Breast epithelium (tissue), 4 donors: ENCODE measurements at regions not wholly inside any gene's neighbourhood (a gene's known extent, or its start where the extent isn't known, plus 50 kb on each side); places are given as distances from the start of the nearest gene placed in this dataset.

ENCODE experiments used
- DNase-seq, 2 donors: peaks; one replicate each; pipeline ENCODE4 v3.0.0-alpha.2; 2019; ENCODE audit warnings: low spot score in 2 of 2
- H3K27ac ChIP-seq, 2 donors: fragments of 200-600 bp; sonication (generic) in 1 of 2; one replicate each; pipeline ENCODE4 v1.5.1; 2016 to 2019; ENCODE audit warnings: mild to moderate bottlenecking in 1 of 2
- H3K27me3 ChIP-seq, 2 donors: fragments of 200-600 bp; sonication (generic) in 1 of 2; one replicate each; pipeline versions ENCODE4 v1.5.1 to v1.6.0; 2017 to 2019; ENCODE audit warnings: control low read depth in 1 of 2, mild to moderate bottlenecking in 1 of 2
- H3K36me3 ChIP-seq: fragments of 200-600 bp; one replicate; pipeline ENCODE4 v1.5.1; 2019
- H3K4me1 ChIP-seq, 2 donors: fragments of 200-600 bp; sonication (generic); one replicate each; pipeline ENCODE4 v1.5.1; 2016 to 2019; ENCODE audit warnings: control low read depth in 1 of 2
- H3K4me3 ChIP-seq, 3 donors: fragments of 200-600 bp; sonication (generic); 1 replicate in 2 of 3; 2 replicates in 1 of 3; pipeline ENCODE4 v1.5.1; 2016 to 2019; ENCODE audit warnings: mild to moderate bottlenecking in 3 of 3, moderate library complexity in 2 of 3
- H3K9me3 ChIP-seq, 2 donors: fragments of 200-600 bp; sonication (generic) in 1 of 2; one replicate each; pipeline ENCODE4 v1.5.1; 2016 to 2019; ENCODE audit warnings: control low read depth in 1 of 2
- POLR2A ChIP-seq: fragments of 450-650 bp; IDR thresholded peaks from one replicate; pipeline ENCODE4 v1.6.1; 2016; ENCODE audit warnings: antibody characterized with exemption, mild to moderate bottlenecking, moderate library complexity
- POLR2AphosphoS5 ChIP-seq, 3 donors: sonication (generic); formaldehyde crosslinking; IDR thresholded peaks; one replicate each; pipeline ENCODE4 v1.6.1; 2017; ENCODE audit warnings: antibody characterized with exemption in 3 of 3
- intact Hi-C: fragments of 100-400 bp; cut with DNase I; formaldehyde crosslinking; loops from one replicate; pipeline ENCODE4 v1.15.1; 2023; ENCODE audit warnings: low total_unique reads
- TF ChIP-seq, protein P1 (sequence below), 3 donors: fragments of 450-650 bp; IDR thresholded peaks; one replicate each; pipeline ENCODE4 v1.5.1; 2016 to 2017; ENCODE audit warnings: antibody characterized with exemption in 3 of 3, mild to moderate bottlenecking in 3 of 3, moderate library complexity in 3 of 3

- DNase-seq: no peak
- Histone ChIP-seq H3K36me3 (no peaks in the 10 kb centered on the region), H3K9me3 (no peaks in the 10 kb centered on the region), H3K4me1 (no peaks in the 10 kb centered on the region), H3K27me3 (peaks cover 0 to 1% of the 10 kb centered on the region in 2 donors), H3K27ac (no peak overlapping the region), H3K4me3 (no peak overlapping the region)
- TF ChIP-seq POLR2A (no peak), POLR2AphosphoS5 (IDR thresholded peaks at IDR 0.05) (no peak)
- TF ChIP-seq, protein P1, sequence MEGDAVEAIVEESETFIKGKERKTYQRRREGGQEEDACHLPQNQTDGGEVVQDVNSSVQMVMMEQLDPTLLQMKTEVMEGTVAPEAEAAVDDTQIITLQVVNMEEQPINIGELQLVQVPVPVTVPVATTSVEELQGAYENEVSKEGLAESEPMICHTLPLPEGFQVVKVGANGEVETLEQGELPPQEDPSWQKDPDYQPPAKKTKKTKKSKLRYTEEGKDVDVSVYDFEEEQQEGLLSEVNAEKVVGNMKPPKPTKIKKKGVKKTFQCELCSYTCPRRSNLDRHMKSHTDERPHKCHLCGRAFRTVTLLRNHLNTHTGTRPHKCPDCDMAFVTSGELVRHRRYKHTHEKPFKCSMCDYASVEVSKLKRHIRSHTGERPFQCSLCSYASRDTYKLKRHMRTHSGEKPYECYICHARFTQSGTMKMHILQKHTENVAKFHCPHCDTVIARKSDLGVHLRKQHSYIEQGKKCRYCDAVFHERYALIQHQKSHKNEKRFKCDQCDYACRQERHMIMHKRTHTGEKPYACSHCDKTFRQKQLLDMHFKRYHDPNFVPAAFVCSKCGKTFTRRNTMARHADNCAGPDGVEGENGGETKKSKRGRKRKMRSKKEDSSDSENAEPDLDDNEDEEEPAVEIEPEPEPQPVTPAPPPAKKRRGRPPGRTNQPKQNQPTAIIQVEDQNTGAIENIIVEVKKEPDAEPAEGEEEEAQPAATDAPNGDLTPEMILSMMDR (IDR thresholded peaks at IDR 0.05): no peak
- intact Hi-C loops: no loop called here
These were observed 93.0 kb upstream of the GRIK3 start for GRCh38 chr1:37127254-37127748.

DNA sequence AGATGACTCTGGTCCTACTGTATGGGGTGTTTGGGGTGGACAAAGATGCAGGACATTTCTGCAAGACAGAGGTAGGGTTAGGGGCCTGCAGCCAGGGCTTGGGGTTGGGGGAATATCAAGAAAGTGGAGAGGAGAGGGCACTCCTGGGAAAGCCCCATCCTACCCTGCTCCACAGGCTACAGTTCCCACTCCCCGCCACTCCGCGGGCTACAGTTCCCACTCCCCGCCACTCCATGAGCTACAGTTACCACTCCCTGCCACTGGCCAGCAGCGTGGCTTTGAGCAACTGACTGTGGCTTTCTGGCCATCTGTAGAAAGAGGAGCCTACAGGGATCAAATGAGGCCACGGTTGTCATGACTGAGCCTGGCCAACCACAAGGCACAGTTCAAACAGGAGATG, 93.8 kb upstream of the GRIK3 start:
- intact Hi-C loops: no loop called here
- H3K27me3 ChIP-seq: peaks cover 0 to 7% of the 10 kb centered on the region in 2 donors
- TF ChIP-seq POLR2A: no peak
- TF ChIP-seq POLR2AphosphoS5 (IDR thresholded peaks at IDR 0.05): no peak
- TF ChIP-seq, protein P1 (IDR thresholded peaks at IDR 0.05): no peak

GRCh38 chr1:37130221-37130948, 96.1 kb upstream of the GRIK3 start:
- Histone ChIP-seq H3K27ac (no peak overlapping the region), H3K4me3 (no peak overlapping the region), H3K27me3 (peaks cover 0 to 21% of the 10 kb centered on the region in 2 donors), H3K9me3 (no peaks in the 10 kb centered on the region), H3K36me3 (no peaks in the 10 kb centered on the region), H3K4me1 (no peaks in the 10 kb centered on the region)
- DNase-seq: no peak
- intact Hi-C loops: no loop called here
- TF ChIP-seq, protein P1 (IDR thresholded peaks at IDR 0.05): no peak
- TF ChIP-seq POLR2AphosphoS5 (IDR thresholded peaks at IDR 0.05): no peak

More for the DNA sequence above, 93.8 kb upstream of the GRIK3 start:
- H3K9me3 ChIP-seq: no peaks in the 10 kb centered on the region
- H3K27ac ChIP-seq: no peak overlapping the region
- no peak overlapping the region for H3K4me3 ChIP-seq
- no peaks in the 10 kb centered on the region for H3K36me3 ChIP-seq
- DNase-seq: no peak
- no peaks in the 10 kb centered on the region for H3K4me1 ChIP-seq

DNA sequence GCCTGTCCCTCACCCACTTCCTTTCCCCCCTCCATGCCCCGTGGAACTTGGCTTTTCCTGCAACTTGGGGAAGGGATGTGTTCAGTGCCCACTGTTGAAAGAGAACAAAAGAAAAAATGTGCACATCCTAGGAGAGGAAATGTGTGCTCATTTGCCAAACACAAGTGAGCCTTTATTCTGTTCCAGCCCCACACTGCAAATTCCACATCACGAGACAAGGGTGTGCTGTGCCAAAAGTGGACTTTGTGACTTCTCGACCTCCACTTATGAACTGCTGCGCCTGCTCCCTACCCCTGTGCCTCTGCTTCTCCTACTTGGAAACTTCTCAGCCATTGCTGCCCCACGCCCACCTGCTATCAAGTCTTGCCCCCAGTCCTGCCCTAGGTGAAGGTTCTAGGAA, 97.0 kb upstream of the GRIK3 start:
- no peak for DNase-seq
- Histone ChIP-seq H3K9me3 (no peaks in the 10 kb centered on the region), H3K36me3 (no peaks in the 10 kb centered on the region), H3K27me3 (peaks cover 0 to 21% of the 10 kb centered on the region in 2 donors), H3K4me1 (no peaks in the 10 kb centered on the region), H3K27ac (no peak overlapping the region), H3K4me3 (no peak overlapping the region)
- TF ChIP-seq POLR2A: no peak
- TF ChIP-seq POLR2AphosphoS5 (IDR thresholded peaks at IDR 0.05): no peak
- TF ChIP-seq, protein P1 (IDR thresholded peaks at IDR 0.05): no peak
- intact Hi-C loops: no loop called here

GRCh38 chr1:37133276-37134145, 99.2 kb upstream of the GRIK3 start:
- no peaks in the 10 kb centered on the region for H3K4me1 ChIP-seq
- H3K4me3 ChIP-seq: no peak overlapping the region
- no peak for DNase-seq
- H3K36me3 ChIP-seq: no peaks in the 10 kb centered on the region
- intact Hi-C loops: no loop called here
- TF ChIP-seq POLR2A (no peak), POLR2AphosphoS5 (IDR thresholded peaks at IDR 0.05) (no peak)
- TF ChIP-seq, protein P1 (IDR thresholded peaks at IDR 0.05): no peak
- no peak overlapping the region for H3K27ac ChIP-seq
- H3K9me3 ChIP-seq: no peaks in the 10 kb centered on the region
- H3K27me3 ChIP-seq: peaks cover 0 to 21% of the 10 kb centered on the region in 2 donors
